MM.1S (cell line): ENCODE measurements at regions not wholly inside any gene's neighbourhood (a gene's known extent, or its start where the extent isn't known, plus 50 kb on each side); places are given as distances from the start of the nearest gene placed in this dataset.

ENCODE experiments used
- EZH2 ChIP-seq: fragments of 300-600 bp; sonication (generic); optimal IDR thresholded peaks from 2 replicates; pipeline ENCODE3; 2017; ENCODE audit warnings: low read depth, mild to moderate bottlenecking, antibody characterized with exemption, low read length, mixed read lengths
- EZH2phosphoT487 ChIP-seq: fragments of 300-600 bp; sonication (generic); IDR thresholded peaks from 2 replicates; pipeline ENCODE4 v1.6.1; 2018; ENCODE audit warnings: antibody characterized with exemption, low read length
- TF ChIP-seq, protein P1 (sequence below): fragments of 300-600 bp; sonication (generic); IDR thresholded peaks from 2 replicates; pipeline ENCODE4 v1.5.1; 2016; ENCODE audit warnings: antibody characterized with exemption, low read length, mixed read lengths

DNA sequence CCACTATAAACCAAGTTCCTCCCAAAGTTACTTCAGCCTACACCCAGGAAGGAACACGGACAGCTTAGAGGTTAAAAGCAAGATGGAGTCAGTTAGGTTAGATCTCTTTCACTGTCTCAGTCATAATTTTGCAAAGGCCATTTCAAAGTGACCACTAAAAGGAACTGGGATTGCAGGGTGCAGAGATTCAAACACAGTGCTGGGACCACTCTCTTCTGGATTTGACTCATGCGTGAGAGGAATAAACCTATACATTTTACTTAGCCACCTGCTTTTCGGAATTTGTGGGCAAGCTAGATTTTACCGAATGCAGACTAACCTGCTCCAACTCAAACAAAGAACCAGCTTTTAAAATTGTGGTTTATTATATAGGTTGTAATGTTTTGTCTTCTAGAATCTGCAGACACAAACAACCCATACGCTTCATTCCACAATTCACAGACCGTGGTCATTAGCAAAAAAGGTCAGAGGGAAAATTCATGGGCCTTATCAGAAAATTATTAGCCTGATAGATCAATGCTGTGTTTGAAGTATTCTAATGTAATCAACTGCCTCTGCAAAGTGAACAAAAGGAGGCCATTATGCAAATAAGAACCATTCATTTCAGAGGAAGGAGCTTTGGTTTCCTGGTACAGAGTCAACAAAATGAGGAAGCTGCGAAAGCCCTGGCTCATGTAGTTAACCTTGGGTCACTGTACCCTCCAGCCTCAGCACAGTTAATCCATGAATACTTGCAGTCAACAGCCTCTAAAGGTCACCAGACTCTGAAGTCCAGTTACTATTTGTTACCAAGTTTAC lies 342.7 kb upstream of the KLF6 start:
- TF ChIP-seq, protein P1, sequence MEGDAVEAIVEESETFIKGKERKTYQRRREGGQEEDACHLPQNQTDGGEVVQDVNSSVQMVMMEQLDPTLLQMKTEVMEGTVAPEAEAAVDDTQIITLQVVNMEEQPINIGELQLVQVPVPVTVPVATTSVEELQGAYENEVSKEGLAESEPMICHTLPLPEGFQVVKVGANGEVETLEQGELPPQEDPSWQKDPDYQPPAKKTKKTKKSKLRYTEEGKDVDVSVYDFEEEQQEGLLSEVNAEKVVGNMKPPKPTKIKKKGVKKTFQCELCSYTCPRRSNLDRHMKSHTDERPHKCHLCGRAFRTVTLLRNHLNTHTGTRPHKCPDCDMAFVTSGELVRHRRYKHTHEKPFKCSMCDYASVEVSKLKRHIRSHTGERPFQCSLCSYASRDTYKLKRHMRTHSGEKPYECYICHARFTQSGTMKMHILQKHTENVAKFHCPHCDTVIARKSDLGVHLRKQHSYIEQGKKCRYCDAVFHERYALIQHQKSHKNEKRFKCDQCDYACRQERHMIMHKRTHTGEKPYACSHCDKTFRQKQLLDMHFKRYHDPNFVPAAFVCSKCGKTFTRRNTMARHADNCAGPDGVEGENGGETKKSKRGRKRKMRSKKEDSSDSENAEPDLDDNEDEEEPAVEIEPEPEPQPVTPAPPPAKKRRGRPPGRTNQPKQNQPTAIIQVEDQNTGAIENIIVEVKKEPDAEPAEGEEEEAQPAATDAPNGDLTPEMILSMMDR, result no peak
- TF ChIP-seq EZH2phosphoT487 (no peak), EZH2 (no peak)
